Ureter (tissue), 1 donor: ENCODE measurements at regions not wholly inside any gene's neighbourhood (a gene's known extent, or its start where the extent isn't known, plus 50 kb on each side); places are given as distances from the start of the nearest gene placed in this dataset.

Experiments
- DNase-seq: peaks from one replicate; pipeline ENCODE4 v3.0.0-alpha.2; 2020; ENCODE audit warnings: low spot score
- donor health status: DM: yes; HTN: yes; CAD: no.

DNA sequence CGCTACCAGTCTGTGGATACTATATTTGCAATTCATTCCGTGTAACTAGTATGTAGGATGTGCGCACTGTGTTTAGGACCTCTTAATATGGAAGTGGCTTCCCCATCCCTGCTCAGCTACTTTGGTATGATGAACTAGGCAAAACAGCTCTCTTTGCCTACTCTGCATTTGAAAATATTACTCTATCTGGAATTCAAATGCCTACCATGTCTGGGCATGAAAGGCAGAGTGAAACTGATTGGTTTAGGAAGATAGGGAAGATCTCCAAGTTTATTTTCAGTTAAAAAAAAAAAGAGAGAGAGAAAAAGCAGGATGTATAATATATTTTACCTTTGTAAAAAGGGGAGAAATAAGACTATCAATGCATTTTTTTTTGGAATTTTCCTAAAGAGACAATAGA is 74.1 kb upstream of the ELL2 start:
- no peak for DNase-seq

DNA sequence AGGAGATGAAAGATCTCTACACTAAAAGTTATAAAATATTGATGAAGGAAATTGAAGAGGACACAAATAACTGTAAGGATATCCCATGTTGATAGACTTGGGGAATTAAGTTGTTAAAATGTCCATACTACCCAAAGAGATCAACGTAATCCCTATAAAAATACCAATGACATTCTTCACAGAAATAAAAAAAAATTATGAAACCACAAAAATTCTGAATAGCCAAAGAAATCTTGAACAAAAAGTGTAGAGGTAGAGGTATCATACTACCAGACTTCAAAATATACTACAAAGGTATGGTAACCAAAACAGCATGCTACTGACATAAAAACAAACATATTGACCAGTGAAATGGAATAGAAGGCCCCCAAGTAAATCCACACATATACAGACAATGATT is 71.5 kb upstream of the ELL2 start:
- DNase-seq: no peak

GRCh38 chr5:96031811-96032261 is 70.2 kb upstream of the ELL2 start:
- no peak for DNase-seq

GRCh38 chr5:96031180-96031579 is 69.5 kb upstream of the ELL2 start:
- DNase-seq: no peak

DNA sequence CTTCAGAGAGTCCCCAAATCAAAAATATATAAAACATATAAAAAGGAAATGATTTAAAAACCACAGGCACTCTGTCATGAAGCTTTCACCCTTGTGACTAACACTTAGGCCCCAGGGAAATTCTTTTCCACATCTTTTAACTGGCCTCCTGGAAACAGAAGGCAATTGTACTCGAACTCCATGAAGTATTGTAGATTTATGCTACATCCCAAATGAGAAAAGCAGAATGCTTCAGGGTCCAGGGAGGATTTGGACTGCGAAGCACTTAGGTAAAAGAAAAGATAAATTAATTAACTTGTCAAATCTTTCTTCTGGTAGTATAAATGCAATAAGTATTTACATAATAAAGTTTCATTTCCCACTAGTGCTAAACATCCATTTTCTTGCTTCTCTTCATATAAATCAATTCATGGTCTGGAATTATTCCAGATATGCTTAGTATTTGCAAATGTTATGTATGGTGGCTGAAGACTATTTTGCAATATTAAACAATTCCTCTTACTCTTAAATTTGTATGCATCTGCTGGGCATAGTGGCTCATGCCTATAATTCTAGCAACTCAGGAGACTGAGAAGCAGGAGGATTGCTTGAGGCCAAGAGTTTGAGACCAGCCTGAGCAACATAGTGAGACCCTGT is 64.9 kb upstream of the ELL2 start:
- DNase-seq: no peak

- DNase-seq: no peak
Measured at GRCh38 chr5:96024683-96025475, 63.2 kb upstream of the ELL2 start.

GRCh38 chr5:96023518-96023917 is 61.9 kb upstream of the ELL2 start:
- no peak for DNase-seq

DNA sequence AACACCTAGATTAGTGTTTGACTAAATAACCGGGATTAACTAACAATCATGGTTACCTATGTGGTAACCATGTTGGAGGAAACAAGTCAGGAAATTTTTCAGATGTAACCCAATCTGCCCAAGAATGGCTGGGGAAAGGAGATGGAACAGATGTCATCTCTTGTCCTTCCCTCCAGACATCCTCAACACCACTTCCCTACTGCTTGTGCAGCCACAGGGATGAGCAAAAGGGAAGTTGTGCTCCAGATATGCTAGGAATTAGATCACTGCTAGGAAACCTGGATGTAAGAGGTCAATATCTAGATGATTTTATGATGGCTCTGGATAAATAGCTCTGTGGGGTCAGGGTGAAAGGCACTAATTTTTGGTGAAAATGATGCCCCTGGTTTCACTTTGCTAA is 61.3 kb upstream of the ELL2 start:
- DNase-seq: no peak

GRCh38 chr5:96017951-96018350 is 56.3 kb upstream of the ELL2 start:
- no peak for DNase-seq

GRCh38 chr5:96016216-96016615 is 54.6 kb upstream of the ELL2 start:
- no peak for DNase-seq

DNA sequence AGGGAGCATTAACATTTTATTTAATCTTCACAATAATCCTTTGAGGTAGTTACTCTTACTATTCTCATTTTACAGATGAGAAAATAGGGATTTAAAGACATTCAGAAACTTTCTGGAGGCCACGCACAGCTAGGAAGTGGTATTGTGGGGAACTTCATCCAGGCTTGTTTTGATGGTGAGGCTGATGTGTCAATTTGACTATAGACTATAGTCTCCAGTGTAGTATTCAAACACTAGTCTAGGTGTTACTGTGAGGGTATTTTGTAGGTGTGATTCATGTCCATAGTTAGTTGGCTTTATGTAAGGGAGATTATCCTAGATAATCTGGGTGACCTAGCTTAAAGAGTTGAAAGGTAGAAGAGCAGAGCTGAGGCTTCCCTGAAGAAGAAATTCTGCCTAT is 54.1 kb upstream of the ELL2 start:
- DNase-seq: no peak

- DNase-seq: no peak
Measured at GRCh38 chr5:96014395-96014794, 52.7 kb upstream of the ELL2 start.

- no peak for DNase-seq
Measured at GRCh38 chr5:96013254-96013653, 51.6 kb upstream of the ELL2 start.

DNA sequence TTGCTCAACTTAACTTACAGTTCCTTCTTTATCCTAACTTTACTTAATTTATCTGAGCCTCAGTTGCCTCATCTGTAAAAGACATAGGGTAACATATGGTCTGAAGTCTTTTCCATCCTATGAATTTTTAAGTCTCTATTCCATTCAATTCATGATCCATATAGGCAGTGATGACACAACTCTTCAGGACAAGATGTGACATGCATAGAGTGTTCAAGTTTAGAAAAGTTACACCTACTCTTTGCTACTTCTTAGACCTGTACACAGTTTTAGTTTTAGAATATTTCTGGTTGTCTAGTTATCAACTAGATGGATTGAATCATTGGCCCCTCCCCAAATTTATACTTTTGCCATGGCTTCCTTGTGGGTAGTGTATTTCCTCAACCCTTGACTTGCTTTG is 50.7 kb upstream of the ELL2 start:
- DNase-seq: no peak
